ENCODE measurements at regions not wholly inside any gene's neighbourhood (a gene's known extent, or its start where the extent isn't known, plus 50 kb on each side); places are given as distances from the start of the nearest gene placed in this dataset.
"Not testable (repeated sequence)": the region's sequence is repeated elsewhere in the genome, so short reads cannot be mapped to it uniquely, and the experiment has no call there.

GRCh38 chr1:223020770-223021169 lies 122.3 kb downstream of the TLR5 start:
- DNase-seq (ENCODE audit: low read depth), result no peak
- TF ChIP-seq CTCF (conservative IDR thresholded peaks at IDR 0.05; ENCODE audit: low read depth, low read length), result no peak
- no peak overlapping the region for H3K4me3 ChIP-seq (ENCODE audit: low read depth, low read length)

GRCh38 chr1:223022641-223023473 lies 120.2 kb downstream of the TLR5 start:
- TF ChIP-seq CTCF (conservative IDR thresholded peaks at IDR 0.05; ENCODE audit: low read depth, low read length), result no peak
- no peak for DNase-seq (ENCODE audit: low read depth)
- no peak overlapping the region for H3K4me3 ChIP-seq (ENCODE audit: low read depth, low read length)

- no peak overlapping the region for H3K4me3 ChIP-seq (ENCODE audit: low read depth, low read length)
- no peak for DNase-seq (ENCODE audit: low read depth)
- TF ChIP-seq CTCF (conservative IDR thresholded peaks at IDR 0.05; ENCODE audit: low read depth, low read length), result no peak
These were observed 119.2 kb downstream of the TLR5 start for GRCh38 chr1:223023863-223024262.

- DNase-seq (ENCODE audit: low read depth), result not testable (repeated sequence)
These were observed 118.6 kb downstream of the TLR5 start for GRCh38 chr1:223024486-223024885.

GRCh38 chr1:223025190-223025734 lies 117.8 kb downstream of the TLR5 start:
- H3K4me3 ChIP-seq (ENCODE audit: low read depth, low read length); DNase-seq (ENCODE audit: low read depth): not testable (repeated sequence)

More at GRCh38 chr1:223024486-223024885, 118.6 kb downstream of the TLR5 start:
- not testable (repeated sequence) for H3K4me3 ChIP-seq (ENCODE audit: low read depth, low read length)

- not testable (repeated sequence) for DNase-seq (ENCODE audit: low read depth); H3K4me3 ChIP-seq (ENCODE audit: low read depth, low read length)
These were observed 116.4 kb downstream of the TLR5 start for GRCh38 chr1:223026639-223027038.

GRCh38 chr1:223029985-223030769 lies 112.9 kb downstream of the TLR5 start:
- no peak overlapping the region for H3K4me3 ChIP-seq (ENCODE audit: low read depth, low read length)
- TF ChIP-seq CTCF (conservative IDR thresholded peaks at IDR 0.05; ENCODE audit: low read depth, low read length), result no peak
- no peak for DNase-seq (ENCODE audit: low read depth)

GRCh38 chr1:223030871-223031400 lies 112.1 kb downstream of the TLR5 start:
- no peak for TF ChIP-seq CTCF (conservative IDR thresholded peaks at IDR 0.05; ENCODE audit: low read depth, low read length)
- H3K4me3 ChIP-seq (ENCODE audit: low read depth, low read length), result no peak overlapping the region
- DNase-seq (ENCODE audit: low read depth), result no peak
